ENCODE measurements at regions not wholly inside any gene's neighbourhood (a gene's known extent, or its start where the extent isn't known, plus 50 kb on each side); places are given as distances from the start of the nearest gene placed in this dataset.

DNA sequence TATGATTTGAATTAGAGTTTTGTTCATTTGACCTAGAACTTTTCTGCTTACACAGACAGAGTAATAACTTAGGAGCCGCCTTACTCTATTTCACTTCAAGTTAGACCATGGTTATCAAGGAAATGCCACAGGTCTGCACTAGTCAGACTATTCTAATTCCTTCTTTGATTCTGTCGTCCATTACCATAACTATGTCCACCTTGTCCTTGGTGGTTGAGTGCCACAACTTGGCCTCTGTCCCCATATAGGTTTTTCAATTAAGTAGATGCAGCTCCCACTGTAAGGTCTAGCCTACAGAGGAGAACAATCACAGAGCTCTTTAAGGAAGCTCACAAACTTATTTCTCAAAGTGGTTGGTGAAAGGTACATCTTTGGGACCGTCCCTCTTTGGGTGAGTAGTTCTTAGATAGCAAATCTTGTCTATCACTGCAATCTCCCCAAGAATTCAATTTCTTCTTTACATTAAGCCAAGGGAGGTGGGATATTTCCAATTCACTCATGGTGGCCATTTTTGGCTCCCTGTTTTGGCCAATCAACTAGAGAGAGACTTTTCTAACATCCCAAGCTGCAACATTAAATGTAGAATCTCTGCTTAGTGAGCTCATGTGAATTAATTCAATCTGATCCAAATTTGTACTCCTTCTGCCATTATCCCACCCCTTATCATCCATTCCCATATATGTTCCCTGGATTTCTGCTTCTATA is 434.6 kb downstream of the ADAMTS20 start:
- DNase-seq (ENCODE audit: low spot score), result no peak

DNA sequence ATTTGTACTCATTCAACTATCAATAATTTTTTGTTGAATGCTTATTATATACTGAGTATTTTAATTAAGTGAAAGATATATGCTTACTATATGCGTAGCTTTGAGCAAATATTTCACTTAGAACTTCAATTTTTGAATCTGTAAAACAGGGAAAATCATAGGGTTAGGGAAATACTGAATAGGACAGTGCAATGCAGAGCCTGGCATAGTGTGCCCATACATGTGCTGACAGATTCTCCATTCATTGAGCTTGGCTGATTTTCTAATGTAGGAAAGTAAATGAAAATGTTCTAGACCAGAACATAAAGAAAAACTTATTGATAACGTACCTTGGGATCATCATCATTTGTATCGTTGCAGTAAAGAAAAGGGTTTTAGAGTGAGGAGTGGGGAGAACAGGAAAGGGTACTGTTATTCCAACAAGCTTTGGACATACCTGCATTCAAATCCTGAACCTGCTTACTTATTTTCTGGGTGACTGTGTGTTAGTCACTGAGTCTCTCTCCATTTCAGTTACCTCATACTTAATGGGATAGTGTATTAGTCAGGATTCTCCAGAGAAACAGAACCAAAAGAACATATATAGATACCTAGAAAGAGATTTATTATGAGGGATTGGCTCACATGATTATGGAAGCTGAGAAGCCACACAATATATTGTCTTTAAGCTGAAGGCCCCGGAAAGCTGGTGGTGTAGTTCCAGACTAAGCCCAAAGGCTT is 436.4 kb downstream of the ADAMTS20 start:
- DNase-seq (ENCODE audit: low spot score), result no peak

DNA sequence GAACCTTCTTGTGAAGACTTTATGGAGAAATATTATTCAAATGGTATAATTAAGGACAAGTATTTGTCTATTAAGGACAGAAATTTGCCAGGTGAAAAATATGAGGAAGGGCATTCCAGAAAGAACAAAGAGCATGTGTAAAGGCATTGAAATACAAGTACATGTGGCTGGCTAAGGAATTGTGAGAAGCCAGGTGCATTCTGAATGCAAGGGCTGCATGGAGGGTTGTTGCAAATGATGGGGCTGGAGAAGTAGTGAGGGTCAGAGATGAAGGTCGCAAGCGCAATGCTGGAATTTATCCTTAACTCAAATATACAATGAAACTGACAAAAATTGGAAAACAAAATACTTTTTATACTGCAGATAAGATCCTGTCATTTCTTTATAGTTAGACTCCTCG is 437.7 kb downstream of the ADAMTS20 start:
- DNase-seq (ENCODE audit: low spot score), result no peak

DNA sequence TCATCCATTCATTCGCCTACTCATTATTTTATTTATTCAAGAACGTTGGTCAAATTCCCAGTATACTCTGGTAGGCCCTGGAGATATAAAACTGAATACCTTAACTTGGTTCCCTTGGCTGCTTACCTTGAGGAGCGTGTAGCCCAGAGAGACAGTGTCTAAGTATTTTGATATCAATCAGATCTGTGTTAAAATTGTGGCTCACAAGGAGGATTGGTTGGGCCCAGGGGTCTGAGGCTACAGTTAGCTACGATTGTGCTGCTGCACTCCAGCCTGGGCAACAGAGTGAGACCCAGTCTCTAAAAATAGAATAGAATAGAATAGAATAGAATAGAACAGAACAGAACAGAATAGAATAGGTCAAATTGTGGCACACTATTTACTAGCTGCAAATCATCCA is 438.4 kb downstream of the ADAMTS20 start:
- DNase-seq (ENCODE audit: low spot score), result no peak

DNA sequence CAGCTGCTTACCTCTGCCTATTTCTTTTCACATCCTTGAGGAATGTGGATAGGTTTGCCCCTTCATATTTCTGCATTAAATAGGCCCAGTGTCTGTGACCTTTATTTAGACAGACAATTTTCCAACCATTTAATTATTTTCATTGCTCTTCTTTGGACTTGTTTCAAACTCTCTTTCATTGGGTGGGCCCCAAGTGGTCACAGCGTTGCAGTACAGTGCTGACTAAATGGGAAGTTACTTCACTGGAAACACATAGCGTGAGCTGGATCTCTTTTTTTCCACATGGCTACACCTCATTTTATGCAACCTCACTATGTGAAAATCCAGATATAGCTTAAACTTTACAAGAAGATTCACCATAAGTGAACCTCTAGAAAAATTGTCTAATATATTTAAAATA is 438.9 kb downstream of the ADAMTS20 start:
- no peak for DNase-seq (ENCODE audit: low spot score)

DNA sequence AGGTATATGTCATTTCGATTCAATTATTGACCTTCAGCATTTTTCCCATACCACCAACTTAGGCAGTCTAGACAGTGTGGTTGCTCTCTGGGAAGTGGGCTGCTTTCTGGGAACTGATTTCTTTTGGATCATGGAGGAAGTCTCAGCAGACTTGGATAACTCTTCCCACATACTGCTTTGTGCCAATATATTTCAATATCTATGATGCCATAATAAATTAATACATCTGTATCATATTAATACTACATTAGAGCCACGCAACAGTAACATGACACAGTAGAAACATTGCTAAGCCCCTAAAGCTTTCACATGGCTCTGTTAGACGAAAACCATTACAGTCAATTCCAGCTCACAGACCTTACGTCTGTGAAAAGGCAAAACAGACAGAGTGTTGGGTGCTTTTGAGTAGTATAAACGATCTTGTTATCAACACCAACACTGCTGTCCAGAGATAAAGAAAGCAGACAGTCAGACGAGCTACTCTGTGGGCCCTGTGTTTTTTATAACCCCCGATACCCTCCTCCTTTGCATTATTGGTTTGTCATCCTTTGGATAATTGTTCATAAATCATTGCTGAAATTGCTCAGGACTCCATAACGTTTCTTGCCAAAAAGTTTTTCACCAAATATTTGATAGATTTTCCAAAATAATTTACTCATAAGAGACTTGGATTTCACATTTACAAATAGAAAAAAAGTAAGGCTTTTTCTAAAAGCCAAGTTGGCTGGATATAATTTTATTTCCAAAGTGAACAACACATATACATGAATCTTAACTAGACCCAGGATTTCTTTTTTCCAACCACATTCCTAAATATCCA is 439.7 kb downstream of the ADAMTS20 start:
- peak; percentile 13 for DNase-seq (ENCODE audit: low spot score)

DNA sequence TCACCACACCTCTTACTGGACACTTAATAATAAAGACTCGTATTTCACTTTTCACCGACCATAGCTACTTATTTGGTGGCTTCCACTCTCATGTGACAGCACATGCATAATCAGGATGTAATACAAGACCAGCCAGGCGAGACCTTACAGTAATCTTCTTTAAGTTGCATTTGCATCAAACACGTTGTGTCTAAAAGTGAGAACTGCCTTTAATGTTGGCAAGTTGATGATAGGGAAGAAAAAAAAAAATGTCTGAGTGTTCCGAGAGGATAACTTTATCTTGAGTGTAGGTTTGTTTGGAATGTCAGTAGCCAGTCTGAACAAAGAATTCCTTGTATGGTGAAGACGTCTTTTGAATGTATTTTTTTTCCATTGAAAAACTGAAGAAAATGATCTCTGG is 440.4 kb downstream of the ADAMTS20 start:
- DNase-seq (ENCODE audit: low spot score), result peak; percentile 63

DNA sequence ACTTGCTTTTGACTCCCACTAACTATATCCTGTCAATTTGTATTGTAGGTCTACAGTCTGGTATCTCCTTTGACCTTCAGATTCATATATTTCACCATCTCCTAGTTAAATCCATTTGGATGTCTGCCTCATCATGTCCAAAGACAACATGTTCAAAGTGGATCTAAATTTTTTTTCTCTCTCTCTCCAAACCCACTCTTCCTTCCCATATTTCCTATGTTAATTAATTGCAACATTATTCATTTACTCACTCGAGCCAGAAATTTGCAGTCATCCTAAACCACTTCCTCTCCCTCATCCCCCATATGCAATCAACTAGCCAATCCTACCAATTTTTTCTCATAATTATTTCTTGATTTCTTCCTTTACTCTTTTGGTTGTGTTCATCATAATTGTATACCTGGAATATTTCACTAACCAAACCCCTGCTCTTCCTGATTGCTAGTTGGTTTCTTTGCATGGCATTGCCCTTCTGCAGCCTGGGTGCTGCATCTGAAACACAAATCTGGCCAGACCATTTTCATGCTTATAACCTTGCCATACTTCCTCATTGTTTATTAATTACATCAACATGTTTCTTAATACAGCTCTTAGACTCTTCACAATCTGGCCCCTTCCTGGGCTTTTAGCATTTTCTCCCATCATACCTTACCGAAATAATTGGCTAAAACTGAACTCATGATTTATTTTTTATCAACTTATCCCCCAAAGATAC is 442.2 kb downstream of the ADAMTS20 start:
- DNase-seq (ENCODE audit: low spot score), result no peak

DNA sequence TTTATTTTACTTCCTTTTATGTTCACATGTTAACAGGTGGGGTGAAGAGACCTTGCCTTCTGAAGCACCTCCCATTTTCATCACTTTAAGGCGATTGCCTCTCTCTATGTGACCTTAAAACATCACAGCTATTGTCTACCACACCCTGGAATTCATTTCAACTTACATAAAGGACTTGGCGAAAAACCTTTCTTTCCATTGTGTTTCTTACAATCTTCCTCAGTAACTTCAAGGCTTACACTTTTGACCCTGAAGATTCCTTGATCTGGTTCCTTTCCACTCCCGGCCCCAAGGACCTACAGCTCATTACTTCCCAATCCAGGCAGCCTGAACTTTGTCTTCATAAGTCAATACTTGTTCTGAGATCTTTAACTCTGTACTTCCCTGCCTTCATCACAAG is 443.3 kb downstream of the ADAMTS20 start:
- DNase-seq (ENCODE audit: low spot score), result no peak

DNA sequence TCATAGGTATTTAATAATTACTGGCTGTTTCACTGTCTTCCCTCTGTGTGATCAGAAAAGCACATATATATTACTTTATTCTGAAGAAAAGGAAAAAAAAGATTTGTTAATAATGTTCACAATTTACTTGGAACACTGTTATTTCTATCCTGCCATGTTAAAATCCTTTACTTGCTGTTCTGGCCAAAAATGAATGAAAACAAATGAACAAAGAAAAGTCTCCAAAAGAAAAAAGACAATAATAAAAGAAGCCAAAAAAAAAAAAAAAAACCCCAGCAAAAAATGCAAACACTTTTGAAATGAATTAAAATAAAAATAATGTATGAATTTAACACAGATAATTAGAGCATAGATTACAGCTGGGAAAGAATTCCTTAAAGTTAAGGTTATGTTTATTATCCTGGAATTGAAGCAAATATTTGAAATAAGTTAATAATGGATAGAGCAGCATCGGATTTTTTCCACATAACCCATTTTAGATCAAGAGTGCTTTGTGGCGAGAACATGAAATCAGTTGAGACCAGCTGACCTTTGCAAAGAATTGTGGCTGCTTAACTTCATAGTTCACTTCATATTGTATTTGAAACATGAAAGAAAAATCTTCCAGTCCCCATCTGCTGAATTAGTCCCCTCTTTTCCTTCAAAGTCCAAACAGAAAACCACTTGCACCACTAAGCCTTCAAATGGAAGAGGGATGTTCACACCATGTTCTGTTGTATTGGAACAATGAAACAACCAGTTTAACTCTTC is 444.8 kb downstream of the ADAMTS20 start:
- DNase-seq (ENCODE audit: low spot score), result no peak

DNA sequence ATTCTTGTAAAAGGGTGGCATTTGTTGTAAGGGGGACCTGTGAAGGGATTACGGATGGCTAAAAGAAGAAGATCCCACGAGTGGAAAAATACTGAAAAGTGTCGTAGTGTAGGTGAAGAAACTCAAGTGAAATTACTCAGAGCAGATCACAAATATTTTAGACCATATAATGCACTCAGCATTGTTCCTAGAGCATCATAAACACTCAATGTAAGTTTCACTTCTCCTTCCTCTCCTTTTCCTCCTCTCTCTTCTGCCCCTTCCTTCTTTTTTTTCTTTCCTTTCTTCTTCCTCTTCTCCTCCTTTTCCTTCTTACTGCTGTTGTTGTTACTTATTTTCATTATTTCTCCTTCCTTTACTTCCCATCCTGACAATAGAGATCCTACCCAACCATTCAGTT is 445.6 kb downstream of the ADAMTS20 start:
- no peak for DNase-seq (ENCODE audit: low spot score)

DNA sequence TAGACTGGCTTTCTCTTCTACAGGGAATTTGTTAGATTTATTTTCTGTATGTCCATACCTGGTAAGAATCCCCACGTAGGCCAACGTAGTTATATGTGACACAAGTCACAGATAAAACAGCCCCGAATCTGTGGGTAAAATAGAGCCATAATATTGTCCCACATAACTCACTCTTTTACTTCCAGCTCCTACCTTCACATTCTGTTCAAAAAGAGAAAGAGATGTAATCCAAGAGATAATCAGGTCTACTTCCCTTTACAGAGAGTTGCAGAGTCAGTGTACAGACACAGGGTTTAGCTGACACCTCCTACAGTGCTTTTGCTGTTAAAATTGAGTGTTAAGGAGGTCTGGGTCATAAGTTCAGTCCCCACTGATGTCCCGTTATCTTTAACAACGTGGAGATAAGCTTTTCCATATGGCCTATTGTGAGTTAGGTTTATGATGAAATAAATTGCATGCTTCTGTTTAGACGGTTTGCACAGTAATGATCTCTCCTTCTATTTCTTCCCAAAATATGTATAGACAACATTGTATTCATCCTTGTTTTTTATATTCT is 446.5 kb downstream of the ADAMTS20 start:
- no peak for DNase-seq (ENCODE audit: low spot score)

DNA sequence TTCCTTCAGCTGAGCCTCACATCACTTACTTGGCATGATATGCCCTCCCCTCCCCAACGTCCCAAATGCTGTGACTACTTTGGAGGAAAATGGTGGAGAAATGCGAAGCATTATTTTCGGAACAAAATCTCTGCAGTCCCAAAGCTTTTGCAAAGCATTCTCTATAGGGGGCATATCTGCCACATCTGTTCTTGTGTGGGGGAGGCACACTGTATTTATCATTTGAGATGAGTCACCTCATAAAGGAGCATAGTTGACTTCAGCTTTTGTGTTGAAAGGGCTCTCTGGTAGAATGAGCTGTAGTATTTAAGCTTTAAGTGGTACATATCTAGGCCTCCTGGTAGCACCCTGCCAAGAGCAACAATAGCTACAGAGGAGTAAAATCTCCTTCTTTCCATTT is 447.5 kb downstream of the ADAMTS20 start:
- DNase-seq (ENCODE audit: low spot score), result peak; percentile 42

DNA sequence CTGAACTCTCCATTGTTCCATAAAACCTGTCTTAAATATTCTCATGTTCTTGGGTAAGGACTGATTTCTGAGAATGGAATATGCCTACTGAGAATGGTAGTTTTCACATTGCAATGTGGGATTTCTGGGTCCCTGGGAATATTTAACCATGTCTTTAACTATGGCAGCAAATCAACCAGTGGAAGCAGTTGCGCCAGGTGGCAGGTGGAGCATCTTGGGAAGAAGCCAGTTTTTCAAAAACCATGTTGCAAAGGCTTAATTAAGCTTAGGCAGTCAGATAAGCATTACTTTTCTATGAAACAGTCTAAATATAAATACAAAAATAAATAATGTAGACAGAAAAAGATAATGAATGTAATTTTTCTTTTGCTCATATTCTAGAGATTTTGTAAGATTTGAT is 448.1 kb downstream of the ADAMTS20 start:
- no peak for DNase-seq (ENCODE audit: low spot score)

DNA sequence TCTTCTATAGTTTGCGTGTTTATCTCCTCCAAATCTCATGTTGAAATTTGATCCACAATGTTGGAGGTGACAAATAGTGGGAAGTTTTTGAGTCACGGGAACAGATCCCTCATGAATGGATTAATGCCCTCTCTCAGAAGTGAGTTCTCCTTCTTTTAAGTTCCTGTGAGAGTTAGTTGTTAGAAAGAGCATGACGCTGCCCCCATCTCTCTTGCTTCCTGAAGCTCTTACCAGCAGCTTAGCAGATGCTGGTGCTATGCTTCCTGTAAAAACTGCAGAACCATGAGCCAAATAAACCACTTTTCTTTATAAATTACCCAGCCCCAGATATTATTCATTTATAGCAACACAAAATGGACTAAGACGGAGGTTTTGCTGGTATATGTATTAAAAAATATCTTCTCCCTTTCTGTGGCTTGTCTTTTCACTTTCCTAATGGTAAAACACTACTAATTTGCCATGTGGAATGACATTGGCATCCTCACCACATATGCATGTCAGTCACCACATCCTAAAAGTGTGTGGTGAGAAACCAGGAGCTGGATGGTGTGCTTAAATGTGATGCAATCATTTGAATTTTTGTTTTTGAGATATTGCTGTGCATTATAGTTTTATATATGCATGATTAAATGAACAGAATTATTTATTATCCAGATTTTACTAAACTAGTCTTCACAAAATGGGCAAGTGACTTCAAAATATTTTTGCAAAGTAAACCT is 449.3 kb downstream of the ADAMTS20 start:
- no peak for DNase-seq (ENCODE audit: low spot score)

DNA sequence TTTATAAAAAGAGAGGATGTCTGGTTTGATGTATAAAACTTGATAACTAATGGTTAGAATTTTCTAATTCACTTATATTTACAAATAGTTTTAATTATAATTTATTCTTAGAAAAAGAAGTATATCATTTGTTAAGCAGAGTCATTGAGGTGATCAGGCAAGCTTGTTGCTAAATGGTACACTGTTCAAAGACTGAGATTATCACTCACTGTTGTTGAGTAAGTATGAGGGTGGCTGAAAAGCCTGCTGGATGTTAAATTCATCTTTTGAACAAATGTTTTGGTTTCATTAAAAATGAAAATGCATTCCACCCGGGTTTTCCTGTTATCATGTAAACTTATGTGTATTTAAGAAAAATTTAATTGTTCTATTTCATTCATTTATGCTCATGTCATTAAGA is 451.8 kb downstream of the ADAMTS20 start:
- DNase-seq (ENCODE audit: low spot score), result no peak

DNA sequence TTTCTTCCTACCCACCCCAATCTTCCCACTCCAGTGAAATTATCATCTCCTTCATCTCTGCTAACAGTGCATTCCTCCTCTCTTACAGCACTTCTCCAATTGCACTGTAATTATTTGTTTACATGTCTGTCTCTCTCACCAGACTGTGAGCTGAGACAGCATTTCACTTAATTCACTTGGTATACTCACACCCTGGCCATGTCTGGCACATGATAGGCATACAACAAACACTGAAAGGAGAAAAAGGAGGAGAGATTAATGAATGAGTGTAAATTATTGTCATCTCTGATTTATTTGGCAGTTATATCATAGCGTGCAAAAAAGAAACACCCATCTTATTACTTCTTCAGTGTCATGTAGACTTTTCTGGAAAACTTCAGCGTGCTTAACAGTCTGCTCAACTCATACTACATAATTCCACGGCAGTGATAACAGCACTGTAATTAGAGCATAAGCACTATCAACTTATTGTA is 452.3 kb downstream of the ADAMTS20 start:
- no peak for DNase-seq (ENCODE audit: low spot score)

DNA sequence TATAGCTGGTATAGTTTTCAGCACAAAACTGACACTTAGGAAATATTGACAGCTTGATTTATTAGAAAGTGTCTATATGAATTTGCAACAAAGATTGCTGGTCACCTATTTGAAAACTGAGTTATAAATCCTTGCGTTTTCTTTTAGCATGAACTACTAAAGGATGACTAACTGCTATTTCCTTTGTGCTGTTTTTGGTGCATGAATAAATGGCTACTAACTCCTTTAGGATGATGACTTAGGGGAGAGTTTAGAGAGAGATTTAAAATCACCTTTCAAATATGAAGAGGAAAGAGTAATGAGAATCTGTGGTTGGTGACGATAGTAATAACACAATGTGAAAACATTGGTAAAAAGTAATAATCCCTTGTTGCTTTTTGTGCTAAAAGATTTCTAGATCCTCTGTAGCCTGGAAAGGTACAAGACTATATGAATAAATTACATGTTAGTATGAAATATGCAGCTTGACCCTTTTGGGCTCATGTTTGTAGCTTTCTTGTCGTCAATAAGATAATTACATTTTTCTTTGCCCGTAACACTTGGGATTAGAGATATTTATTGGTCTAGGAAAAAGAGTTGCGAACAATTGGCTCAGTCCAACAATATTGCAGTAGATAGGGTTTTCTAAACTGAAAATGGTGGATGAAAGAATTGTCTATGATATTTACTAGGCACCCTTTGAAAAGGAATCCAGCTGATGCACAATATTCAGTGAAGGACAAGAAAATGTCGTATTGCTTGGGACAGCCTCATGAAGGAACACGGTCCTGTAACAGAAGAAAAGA is 453.0 kb downstream of the ADAMTS20 start:
- DNase-seq (ENCODE audit: low spot score), result no peak

DNA sequence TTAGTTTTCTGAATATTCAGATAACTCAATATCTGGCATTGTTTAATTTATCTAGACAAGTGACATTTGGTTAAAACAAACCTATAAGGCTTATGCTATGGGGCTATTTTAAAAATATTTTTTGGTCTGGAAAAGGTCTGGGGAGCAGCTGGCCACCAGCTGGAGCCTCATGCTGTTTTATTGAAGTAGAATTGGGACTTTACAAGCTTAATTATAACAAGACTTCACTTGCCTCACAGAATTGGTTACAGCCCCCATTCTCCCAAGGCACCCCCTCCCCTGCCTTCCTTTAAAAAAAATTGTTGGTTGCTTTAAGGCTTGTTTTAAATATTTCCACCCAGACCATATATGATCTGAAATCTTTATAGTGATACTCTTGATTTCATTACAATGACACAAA is 453.9 kb downstream of the ADAMTS20 start:
- no peak for DNase-seq (ENCODE audit: low spot score)

DNA sequence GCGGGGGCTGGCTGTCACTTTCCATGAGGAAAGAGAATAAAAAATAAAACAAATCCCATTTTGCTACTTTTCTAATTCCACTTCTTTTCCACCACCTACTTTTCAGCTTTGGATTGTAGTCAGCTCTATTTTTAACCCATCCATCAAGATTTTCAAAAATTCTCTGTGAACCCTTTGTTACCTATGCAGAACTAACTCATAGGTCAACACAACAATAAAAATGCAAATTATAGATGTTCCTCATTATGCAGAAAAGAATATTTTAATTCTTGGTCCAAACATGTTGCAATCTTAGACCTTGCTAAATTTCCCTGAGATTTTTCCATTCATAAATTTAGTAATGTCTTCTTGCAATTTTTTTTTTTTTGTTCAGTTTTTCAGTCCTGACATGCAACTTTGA is 454.5 kb downstream of the ADAMTS20 start:
- DNase-seq (ENCODE audit: low spot score), result no peak

Measured in COLO829 (cell line).